ENCODE measurements at regions not wholly inside any gene's neighbourhood (a gene's known extent, or its start where the extent isn't known, plus 50 kb on each side); places are given as distances from the start of the nearest gene placed in this dataset.
"Not testable (repeated sequence)": the region's sequence is repeated elsewhere in the genome, so short reads cannot be mapped to it uniquely, and the experiment has no call there.

DNA sequence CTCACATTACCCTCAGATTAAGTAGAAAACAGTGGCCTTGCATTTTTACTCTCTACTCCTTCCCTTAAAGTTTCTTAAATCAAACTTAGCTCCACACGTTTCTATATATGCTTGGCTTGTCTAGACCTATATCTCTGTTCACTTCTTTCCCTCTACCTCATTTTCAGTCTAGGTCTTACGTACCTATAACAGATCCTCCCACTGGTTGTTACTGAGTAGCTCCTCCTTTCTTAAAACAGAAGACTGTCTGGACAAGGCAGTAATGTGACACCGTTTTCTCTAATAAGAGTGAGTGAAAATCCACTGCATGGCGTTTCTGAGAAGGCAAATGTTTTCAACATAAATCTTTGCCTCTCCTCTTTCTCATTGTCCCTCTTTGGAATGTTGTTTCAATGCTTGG, 211.7 kb upstream of the POGK start:
- ChIA-PET CTCF (interaction anchor here (1.2 kb wide), 1 partner anchor 10 kb away, joined by 3 read pairs; no protein-coding TSS in a partner anchor), POLR2A (no interaction called here)
- no peak overlapping the region for H3K4me3 ChIP-seq (ENCODE audit: low read depth, low read length)
- DNase-seq (ENCODE audit: low read depth) = no peak
- no peaks in the 10 kb centered on the region for H3K27me3 ChIP-seq (ENCODE audit: control insufficient read depth, insufficient read depth, low read length)
- TF ChIP-seq CTCF (IDR thresholded peaks at IDR 0.05; ENCODE audit: insufficient read depth, low read depth, low read length) = no peak
- no peaks in the 10 kb centered on the region for H3K36me3 ChIP-seq (ENCODE audit: control insufficient read depth, insufficient read depth, low read length)

GRCh38 chr1:166628259-166628658, 211.0 kb upstream of the POGK start:
- no peak for TF ChIP-seq CTCF (IDR thresholded peaks at IDR 0.05; ENCODE audit: insufficient read depth, low read depth, low read length)
- H3K27me3 ChIP-seq (ENCODE audit: control insufficient read depth, insufficient read depth, low read length) = no peaks in the 10 kb centered on the region
- H3K36me3 ChIP-seq (ENCODE audit: control insufficient read depth, insufficient read depth, low read length) = no peaks in the 10 kb centered on the region
- H3K4me3 ChIP-seq (ENCODE audit: low read depth, low read length) = no peak overlapping the region
- DNase-seq (ENCODE audit: low read depth) = no peak
- POLR2A ChIA-PET = no interaction called here
- CTCF ChIA-PET = no interaction called here

- POLR2A ChIA-PET = no interaction called here
- Histone ChIP-seq H3K4me3 (ENCODE audit: low read depth, low read length) (no peak overlapping the region), H3K27me3 (ENCODE audit: control insufficient read depth, insufficient read depth, low read length) (no peaks in the 10 kb centered on the region), H3K36me3 (ENCODE audit: control insufficient read depth, insufficient read depth, low read length) (no peaks in the 10 kb centered on the region)
- CTCF ChIA-PET = no interaction called here
- DNase-seq (ENCODE audit: low read depth) = no peak
- no peak for TF ChIP-seq CTCF (IDR thresholded peaks at IDR 0.05; ENCODE audit: insufficient read depth, low read depth, low read length)
Measured at GRCh38 chr1:166629946-166630345, 209.3 kb upstream of the POGK start.

GRCh38 chr1:166630369-166630768, 208.9 kb upstream of the POGK start:
- Histone ChIP-seq H3K36me3 (ENCODE audit: control insufficient read depth, insufficient read depth, low read length) (no peaks in the 10 kb centered on the region), H3K27me3 (ENCODE audit: control insufficient read depth, insufficient read depth, low read length) (no peaks in the 10 kb centered on the region), H3K4me3 (ENCODE audit: low read depth, low read length) (no peak overlapping the region)
- no peak for DNase-seq (ENCODE audit: low read depth)
- POLR2A ChIA-PET = no interaction called here
- TF ChIP-seq CTCF (IDR thresholded peaks at IDR 0.05; ENCODE audit: insufficient read depth, low read depth, low read length) = no peak
- CTCF ChIA-PET = no interaction called here

DNA sequence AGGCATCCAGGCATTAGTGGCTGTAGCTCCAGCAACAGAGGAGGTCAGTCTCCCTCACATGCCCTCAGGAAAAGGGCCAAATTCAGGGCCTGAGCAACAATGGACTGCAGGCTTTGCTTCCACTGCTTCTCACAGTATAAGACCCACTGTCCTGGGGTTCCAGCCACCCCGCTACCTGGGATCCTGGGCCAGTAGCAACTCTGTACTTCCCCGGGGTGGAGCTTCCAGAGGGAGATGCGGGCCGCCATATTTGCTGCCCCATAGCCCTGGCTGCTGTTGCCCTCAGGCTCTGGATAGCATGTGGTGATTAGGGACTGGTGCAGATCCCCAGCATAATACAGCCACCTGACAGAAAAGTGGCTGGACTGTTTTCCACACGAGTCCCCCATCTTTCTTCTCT, 201.1 kb upstream of the POGK start:
- Histone ChIP-seq H3K36me3 (ENCODE audit: control insufficient read depth, insufficient read depth, low read length) (no peaks in the 10 kb centered on the region), H3K4me3 (ENCODE audit: low read depth, low read length) (no peak overlapping the region), H3K27me3 (ENCODE audit: control insufficient read depth, insufficient read depth, low read length) (no peaks in the 10 kb centered on the region)
- ChIA-PET POLR2A (no interaction called here), CTCF (no interaction called here)
- no peak for DNase-seq (ENCODE audit: low read depth)
- no peak for TF ChIP-seq CTCF (IDR thresholded peaks at IDR 0.05; ENCODE audit: insufficient read depth, low read depth, low read length)

DNA sequence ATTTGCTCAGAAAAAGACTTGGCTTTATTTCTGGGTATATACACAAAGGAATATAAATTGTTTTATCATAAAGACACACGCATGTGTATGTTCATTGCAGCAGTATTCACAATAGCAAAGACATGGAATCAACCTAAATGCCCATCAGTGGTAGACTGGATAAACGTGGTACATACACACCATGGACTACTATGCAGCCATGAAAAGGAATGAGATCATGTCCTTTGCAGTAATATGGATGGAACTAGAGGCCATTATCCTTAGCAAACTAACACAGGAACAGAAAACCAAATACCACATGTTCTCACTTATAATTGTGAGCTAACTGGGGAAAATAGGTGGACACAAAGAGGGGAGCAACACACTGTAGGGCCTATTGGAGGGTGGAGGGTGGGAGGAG, 182.0 kb upstream of the POGK start:
- H3K4me3 ChIP-seq (ENCODE audit: low read depth, low read length); DNase-seq (ENCODE audit: low read depth); H3K36me3 ChIP-seq (ENCODE audit: control insufficient read depth, insufficient read depth, low read length); H3K27me3 ChIP-seq (ENCODE audit: control insufficient read depth, insufficient read depth, low read length); CTCF ChIA-PET; POLR2A ChIA-PET: not testable (repeated sequence)

DNA sequence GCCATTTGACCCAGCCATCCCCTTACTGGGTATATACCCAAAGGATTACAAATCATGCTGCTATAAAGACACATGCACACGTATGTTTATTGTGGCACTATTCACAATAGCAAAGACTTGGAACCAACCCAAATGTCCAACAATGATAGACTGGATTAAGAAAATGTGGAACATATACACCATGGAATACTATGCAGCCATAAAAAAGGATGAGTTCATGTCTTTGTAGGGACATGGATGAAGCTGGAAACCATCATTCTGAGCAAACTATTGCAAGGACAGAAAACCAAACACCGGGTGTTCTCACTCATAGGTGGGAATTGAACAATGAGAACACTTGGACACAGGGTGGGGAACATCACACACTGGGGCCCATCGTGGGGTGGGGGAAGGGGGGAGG, 172.5 kb upstream of the POGK start:
- DNase-seq (ENCODE audit: low read depth); CTCF ChIA-PET; H3K27me3 ChIP-seq (ENCODE audit: control insufficient read depth, insufficient read depth, low read length); POLR2A ChIA-PET; H3K36me3 ChIP-seq (ENCODE audit: control insufficient read depth, insufficient read depth, low read length); H3K4me3 ChIP-seq (ENCODE audit: low read depth, low read length): not testable (repeated sequence)

DNA sequence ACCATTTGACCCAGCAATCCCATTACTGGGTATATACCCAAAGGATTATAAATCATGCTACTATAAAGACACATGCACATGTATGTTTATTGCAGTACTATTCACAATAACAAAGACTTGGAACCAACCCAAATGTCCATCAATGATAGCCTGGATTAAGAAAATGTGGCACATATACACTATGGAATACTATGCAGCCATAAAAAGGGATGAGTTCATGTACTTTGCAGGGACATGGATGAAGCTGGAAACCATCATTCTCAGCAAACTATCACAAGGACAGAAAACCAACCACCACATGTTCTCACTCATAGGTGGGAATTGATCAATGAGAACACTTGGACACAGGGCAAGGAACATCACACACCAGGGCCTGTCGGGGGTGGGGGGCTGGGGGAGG, 171.7 kb upstream of the POGK start:
- H3K36me3 ChIP-seq (ENCODE audit: control insufficient read depth, insufficient read depth, low read length); H3K27me3 ChIP-seq (ENCODE audit: control insufficient read depth, insufficient read depth, low read length); DNase-seq (ENCODE audit: low read depth); POLR2A ChIA-PET; H3K4me3 ChIP-seq (ENCODE audit: low read depth, low read length); CTCF ChIA-PET: not testable (repeated sequence)
